Mesodermal cell (in vitro differentiated cells): ENCODE measurements at regions not wholly inside any gene's neighbourhood (a gene's known extent, or its start where the extent isn't known, plus 50 kb on each side); places are given as distances from the start of the nearest gene placed in this dataset.

Experiments used
- H3K27ac ChIP-seq: 2 replicates; pipeline ENCODE4 v1.7.0; 2013; ENCODE audit warnings: mild to moderate bottlenecking, low read depth, low read length, moderate library complexity; ENCODE audit not compliant: severe bottlenecking
- H3K36me3 ChIP-seq: 2 replicates; pipeline ENCODE4 v1.7.1; 2013; ENCODE audit warnings: mild to moderate bottlenecking, low read length, moderate library complexity; ENCODE audit not compliant: control insufficient read depth, insufficient read depth
- H3K4me1 ChIP-seq: one replicate; pipeline ENCODE4 v1.7.1; 2013; ENCODE audit warnings: mild to moderate bottlenecking, low read length; ENCODE audit not compliant: insufficient read depth, control insufficient read depth, poor library complexity, severe bottlenecking
- H3K4me3 ChIP-seq: 2 replicates; pipeline ENCODE4 v1.7.0; 2013; ENCODE audit warnings: low read length, control low read depth, mild to moderate bottlenecking; ENCODE audit not compliant: insufficient read depth, poor library complexity, severe bottlenecking; ENCODE audit errors: extremely low read depth
- H3K9me3 ChIP-seq: 2 replicates; pipeline ENCODE4 v1.7.1; 2013; ENCODE audit warnings: mild to moderate bottlenecking, low read length, moderate library complexity; ENCODE audit not compliant: control insufficient read depth
- WGBS, 2 experiments: methylation state at CpG; one replicate each; pipeline ENCODE4 v1.1.5; 2013; ENCODE audit warnings: missing lambda C conversion rate in 2 of 2; ENCODE audit not compliant: insufficient coverage in 2 of 2; 5-methylcytosine and 5-hydroxymethylcytosine counted together

DNA sequence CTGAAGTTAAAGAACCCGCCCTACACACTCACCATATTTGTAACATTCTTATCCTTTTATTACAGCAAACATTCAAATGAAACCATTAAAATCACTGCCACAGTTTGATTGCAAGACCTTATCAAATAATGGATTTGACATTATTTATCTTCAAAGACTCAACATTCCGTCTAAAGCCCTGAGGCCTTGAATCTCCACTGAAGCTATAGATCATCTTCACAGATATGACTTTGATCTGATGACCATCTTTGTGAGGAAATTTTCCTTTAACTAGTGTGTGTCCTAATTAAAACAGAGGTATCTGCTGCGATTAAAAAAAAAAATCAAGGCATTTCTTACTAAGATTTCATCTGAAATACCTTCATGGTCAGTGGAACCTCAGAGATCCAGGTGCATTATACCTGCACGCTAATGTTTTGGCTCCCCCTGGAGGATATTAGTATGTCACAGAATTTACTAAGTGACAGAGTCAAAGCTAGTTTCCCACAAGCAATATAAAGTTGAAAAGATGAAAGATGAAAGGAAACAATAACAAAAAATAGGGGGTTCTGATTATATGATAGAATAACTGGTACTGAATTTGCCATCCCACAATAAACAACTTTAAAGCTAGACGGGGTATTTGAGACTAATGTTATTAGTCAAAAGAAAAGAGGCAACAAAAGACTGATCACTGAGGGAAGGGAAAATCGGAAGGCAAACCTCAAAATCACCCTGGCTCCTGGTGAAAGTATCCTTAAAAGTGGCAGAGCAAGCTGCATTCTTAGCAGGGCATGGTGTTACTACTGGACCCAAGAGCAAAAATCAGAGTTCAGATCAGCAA, 923.4 kb downstream of the NCAM2 start:
- no peaks in the 10 kb centered on the region for H3K36me3 ChIP-seq
- H3K27ac ChIP-seq = no peak overlapping the region
- 82 to 94% methylated on average over 2 to 3 of the region's 6 CpGs for WGBS, 2 experiments
- no peaks in the 10 kb centered on the region for H3K9me3 ChIP-seq
- H3K4me1 ChIP-seq = no peaks in the 10 kb centered on the region
- no peak overlapping the region for H3K4me3 ChIP-seq

- no CpG with 5 or more reads among the region's 1 CpG for WGBS, 2 experiments
- Histone ChIP-seq H3K9me3 (no peaks in the 10 kb centered on the region), H3K36me3 (no peaks in the 10 kb centered on the region), H3K4me1 (no peaks in the 10 kb centered on the region), H3K4me3 (no peak overlapping the region), H3K27ac (no peak overlapping the region)
These were observed 931.0 kb downstream of the NCAM2 start for GRCh38 chr21:21929226-21929625.

DNA sequence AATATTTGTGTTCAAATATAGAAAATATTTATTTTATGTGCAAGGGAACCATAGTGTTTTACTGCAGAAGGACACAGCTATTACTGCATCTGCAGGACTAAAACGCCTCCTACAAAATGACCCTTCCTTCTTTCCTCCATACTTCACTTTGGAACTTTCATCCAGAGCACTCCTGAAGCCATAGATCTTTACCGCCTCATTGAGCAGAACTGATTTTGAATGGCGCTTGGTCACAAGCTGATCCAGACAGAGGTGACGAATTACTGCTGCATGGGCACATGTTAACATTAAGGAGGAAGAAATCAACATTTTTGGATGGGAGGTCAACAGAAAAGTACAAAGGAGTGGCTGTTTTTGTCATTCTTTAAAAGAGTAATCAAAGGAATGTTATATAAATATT, 931.6 kb downstream of the NCAM2 start:
- 86 to 88% methylated on average over 3 to 4 of the region's 4 CpGs for WGBS, 2 experiments
- Histone ChIP-seq H3K9me3 (no peaks in the 10 kb centered on the region), H3K4me3 (no peak overlapping the region), H3K36me3 (no peaks in the 10 kb centered on the region), H3K27ac (no peak overlapping the region), H3K4me1 (no peaks in the 10 kb centered on the region)

GRCh38 chr21:21952566-21952965, 954.4 kb downstream of the NCAM2 start:
- Histone ChIP-seq H3K4me3 (no peak overlapping the region), H3K4me1 (no peaks in the 10 kb centered on the region), H3K27ac (no peak overlapping the region), H3K36me3 (no peaks in the 10 kb centered on the region), H3K9me3 (no peaks in the 10 kb centered on the region)
- 89 to 100% methylated on average over 2 of the region's 3 CpGs for WGBS, 2 experiments

DNA sequence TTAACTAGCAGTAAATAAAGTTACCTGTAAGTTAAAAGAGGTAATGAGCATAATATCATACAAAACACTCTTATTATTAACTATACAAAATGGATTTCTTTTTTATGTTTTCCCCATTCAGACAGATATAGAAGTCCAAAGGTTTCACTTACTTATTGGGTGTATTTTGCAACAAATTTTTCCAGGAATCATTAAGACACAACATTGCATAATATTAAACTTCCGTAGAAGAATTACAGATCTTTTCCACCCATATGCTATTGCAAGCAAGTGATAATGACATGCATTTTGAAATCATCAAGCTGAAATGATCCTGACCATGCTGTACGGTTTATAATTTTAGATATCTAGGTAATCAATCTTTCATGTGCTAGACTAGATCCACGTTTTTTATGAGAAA, 957.0 kb downstream of the NCAM2 start:
- no peak overlapping the region for H3K4me3 ChIP-seq
- H3K36me3 ChIP-seq = no peaks in the 10 kb centered on the region
- H3K4me1 ChIP-seq = no peaks in the 10 kb centered on the region
- WGBS, 2 experiments = no CpG with 5 or more reads among the region's 3 CpGs
- H3K9me3 ChIP-seq = no peaks in the 10 kb centered on the region
- no peak overlapping the region for H3K27ac ChIP-seq

- Histone ChIP-seq H3K27ac (no peak overlapping the region), H3K4me1 (no peaks in the 10 kb centered on the region), H3K9me3 (no peaks in the 10 kb centered on the region), H3K36me3 (no peaks in the 10 kb centered on the region), H3K4me3 (no peak overlapping the region)
- 100% methylated on average over 1 of the region's 1 CpG; no CpG with 5 or more reads in 1 of the 2 experiments for WGBS, 2 experiments
These were observed 959.3 kb downstream of the NCAM2 start for GRCh38 chr21:21957490-21957889.

GRCh38 chr21:21963911-21964310, 965.7 kb downstream of the NCAM2 start:
- peaks cover 4% of the 10 kb centered on the region for H3K9me3 ChIP-seq
- no peaks in the 10 kb centered on the region for H3K4me1 ChIP-seq
- WGBS, 2 experiments = 83 to 86% methylated on average over 1 of the region's 1 CpG
- H3K36me3 ChIP-seq = no peaks in the 10 kb centered on the region
- no peak overlapping the region for H3K4me3 ChIP-seq
- no peak overlapping the region for H3K27ac ChIP-seq

GRCh38 chr21:21968810-21969209, 970.6 kb downstream of the NCAM2 start:
- Histone ChIP-seq H3K4me1 (no peaks in the 10 kb centered on the region), H3K36me3 (no peaks in the 10 kb centered on the region), H3K4me3 (no peak overlapping the region), H3K27ac (no peak overlapping the region), H3K9me3 (peaks cover 4% of the 10 kb centered on the region)
- 80 to 83% methylated on average over 1 of the region's 2 CpGs for WGBS, 2 experiments

DNA sequence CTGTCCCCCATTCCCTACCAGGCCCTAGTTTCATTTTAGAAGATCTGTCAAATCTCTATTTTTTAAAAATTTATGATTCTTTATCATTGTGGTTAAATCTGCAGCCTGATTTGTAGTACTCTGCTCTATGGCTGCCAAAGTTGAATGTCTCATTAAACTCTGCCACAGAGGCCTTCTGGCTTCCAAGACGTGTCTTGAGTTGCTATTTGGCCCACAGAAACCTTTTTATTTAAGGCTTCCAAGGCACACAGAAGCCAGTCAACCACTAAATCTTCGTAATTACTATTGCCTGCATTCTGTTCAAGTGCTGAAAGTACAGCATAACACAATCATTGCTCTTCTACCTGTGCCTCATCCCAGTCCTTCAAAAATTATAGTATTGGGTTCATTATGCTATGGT, 971.0 kb downstream of the NCAM2 start:
- WGBS, 2 experiments = 75 to 79% methylated on average over 2 of the region's 2 CpGs
- no peaks in the 10 kb centered on the region for H3K4me1 ChIP-seq
- no peak overlapping the region for H3K4me3 ChIP-seq
- no peaks in the 10 kb centered on the region for H3K36me3 ChIP-seq
- H3K27ac ChIP-seq = no peak overlapping the region
- peaks cover under 1% of the 10 kb centered on the region for H3K9me3 ChIP-seq

- Histone ChIP-seq H3K9me3 (no peaks in the 10 kb centered on the region), H3K27ac (no peak overlapping the region), H3K4me3 (no peak overlapping the region), H3K4me1 (no peaks in the 10 kb centered on the region), H3K36me3 (no peaks in the 10 kb centered on the region)
- 79 to 86% methylated on average over 1 to 2 of the region's 4 CpGs for WGBS, 2 experiments
These were observed 973.2 kb downstream of the NCAM2 start for GRCh38 chr21:21971384-21971783.

- 22 to 58% methylated on average over 1 to 2 of the region's 5 CpGs for WGBS, 2 experiments
- Histone ChIP-seq H3K4me3 (no peak overlapping the region), H3K27ac (no peak overlapping the region), H3K4me1 (no peaks in the 10 kb centered on the region), H3K9me3 (no peaks in the 10 kb centered on the region), H3K36me3 (no peaks in the 10 kb centered on the region)
These were observed 975.6 kb downstream of the NCAM2 start for GRCh38 chr21:21973806-21974205.
